CD4-positive, alpha-beta T cell treated with Interleukin-4 for 4 hours (primary cell): ENCODE measurements at regions not wholly inside any gene's neighbourhood (a gene's known extent, or its start where the extent isn't known, plus 50 kb on each side); places are given as distances from the start of the nearest gene placed in this dataset.
"Not testable (repeated sequence)": the region's sequence is repeated elsewhere in the genome, so short reads cannot be mapped to it uniquely, and the experiment has no call there.

Experiments used
- DNase-seq: peaks from one replicate; pipeline ENCODE4 v3.0.0-alpha.2; 2020

GRCh38 chr16:88248761-88249160 is 134.0 kb upstream of the ZNF469 start:
- DNase-seq: not testable (repeated sequence)

GRCh38 chr16:88250381-88250780 is 132.4 kb upstream of the ZNF469 start:
- not testable (repeated sequence) for DNase-seq

DNA sequence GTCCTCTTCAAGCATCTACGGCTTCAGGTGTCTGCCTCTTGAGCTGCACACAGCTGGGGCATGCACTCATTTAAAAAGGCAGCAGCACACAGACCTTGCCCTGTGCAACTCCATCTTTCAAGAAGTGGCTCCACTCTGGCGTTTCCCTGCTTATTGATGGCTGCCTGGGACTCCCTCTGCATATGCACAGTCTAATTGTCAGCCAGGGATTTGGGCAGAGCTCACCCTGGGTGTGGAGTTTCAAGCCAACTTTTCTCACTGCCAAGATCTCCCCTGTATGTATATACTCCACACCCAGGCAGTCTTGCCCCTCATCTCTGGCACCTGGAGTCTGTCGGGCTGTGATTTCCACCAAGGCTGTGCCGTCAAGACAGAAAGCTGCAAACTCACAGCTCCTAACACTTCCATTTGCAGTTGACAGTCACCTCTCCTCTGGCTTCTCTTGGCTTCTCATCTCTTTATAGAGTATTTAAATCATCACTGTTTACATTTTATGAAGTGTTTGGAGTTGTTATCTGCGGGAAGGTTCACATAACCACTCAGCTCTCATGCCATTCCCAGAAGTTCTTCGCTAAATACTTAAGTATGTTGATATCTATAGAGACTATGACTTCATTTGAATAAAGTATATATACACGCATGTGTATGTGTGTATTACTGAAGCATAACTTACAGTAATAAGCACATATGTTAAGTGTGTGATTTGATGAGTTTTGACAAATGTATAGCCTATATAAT is 130.5 kb upstream of the ZNF469 start:
- not testable (repeated sequence) for DNase-seq

- DNase-seq: not testable (repeated sequence)
Observed at GRCh38 chr16:88258141-88258540, 124.6 kb upstream of the ZNF469 start.

GRCh38 chr16:88258764-88259525 is 123.8 kb upstream of the ZNF469 start:
- not testable (repeated sequence) for DNase-seq

DNA sequence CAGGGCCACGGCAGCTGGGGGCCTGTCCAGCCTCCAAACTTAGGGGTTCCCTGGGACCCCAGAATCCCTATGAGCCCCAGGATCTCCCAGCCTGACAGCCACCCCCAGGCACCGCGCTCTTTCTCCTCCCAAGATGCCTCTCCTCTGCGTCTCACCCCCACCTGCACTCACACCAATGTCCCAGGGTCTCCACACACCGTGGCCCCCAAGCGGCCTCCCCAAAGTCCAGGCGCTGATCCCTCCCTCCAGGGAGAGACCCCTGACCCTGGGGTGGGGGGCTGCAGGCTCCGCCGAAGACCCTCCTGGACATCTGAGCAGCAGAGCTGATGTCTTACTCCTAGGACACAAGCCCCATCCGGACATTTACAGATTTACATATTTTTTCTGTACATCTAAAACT is 123.2 kb upstream of the ZNF469 start:
- DNase-seq: not testable (repeated sequence)

GRCh38 chr16:88260146-88260545 is 122.6 kb upstream of the ZNF469 start:
- DNase-seq: not testable (repeated sequence)

DNA sequence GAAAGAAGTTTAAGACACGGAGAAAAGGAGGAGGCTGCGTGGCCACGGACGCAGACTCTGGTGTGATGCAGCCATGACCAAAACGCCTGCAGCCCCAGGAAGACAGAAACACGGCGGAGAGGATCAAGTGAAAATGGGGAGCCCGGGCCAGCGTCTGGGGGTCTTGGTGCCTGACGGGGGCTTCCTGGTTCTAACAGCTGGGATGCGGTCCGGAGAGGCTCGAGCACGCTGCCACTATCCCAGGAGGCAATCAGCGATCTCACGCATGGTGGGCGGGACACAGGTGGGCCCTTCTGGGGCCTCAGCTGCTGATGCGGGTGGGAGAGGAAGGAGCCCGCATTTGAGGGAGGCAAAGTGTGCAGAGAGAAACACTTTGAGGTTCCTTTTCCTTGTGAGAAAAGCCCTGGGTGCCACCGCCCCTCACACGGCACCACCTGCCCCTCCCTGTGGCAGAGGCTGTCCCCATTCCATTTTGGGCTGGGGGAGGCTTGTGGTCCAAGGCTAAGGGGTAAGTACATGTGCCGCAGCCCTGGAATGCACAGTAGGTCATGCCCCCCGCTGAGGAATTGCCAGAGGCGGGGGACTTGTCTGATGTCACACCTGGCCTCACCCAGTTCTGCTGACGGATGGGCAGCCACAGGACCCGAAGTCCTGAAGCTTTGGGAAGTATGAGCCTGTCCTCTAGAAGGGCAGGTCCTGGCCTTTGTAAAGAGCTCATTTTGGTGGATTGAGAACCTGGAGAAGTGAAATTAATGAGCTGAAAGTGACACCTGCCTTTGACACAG is 121.7 kb upstream of the ZNF469 start:
- DNase-seq: not testable (repeated sequence)

- not testable (repeated sequence) for DNase-seq
Observed at GRCh38 chr16:88261814-88262605, 120.7 kb upstream of the ZNF469 start.

DNA sequence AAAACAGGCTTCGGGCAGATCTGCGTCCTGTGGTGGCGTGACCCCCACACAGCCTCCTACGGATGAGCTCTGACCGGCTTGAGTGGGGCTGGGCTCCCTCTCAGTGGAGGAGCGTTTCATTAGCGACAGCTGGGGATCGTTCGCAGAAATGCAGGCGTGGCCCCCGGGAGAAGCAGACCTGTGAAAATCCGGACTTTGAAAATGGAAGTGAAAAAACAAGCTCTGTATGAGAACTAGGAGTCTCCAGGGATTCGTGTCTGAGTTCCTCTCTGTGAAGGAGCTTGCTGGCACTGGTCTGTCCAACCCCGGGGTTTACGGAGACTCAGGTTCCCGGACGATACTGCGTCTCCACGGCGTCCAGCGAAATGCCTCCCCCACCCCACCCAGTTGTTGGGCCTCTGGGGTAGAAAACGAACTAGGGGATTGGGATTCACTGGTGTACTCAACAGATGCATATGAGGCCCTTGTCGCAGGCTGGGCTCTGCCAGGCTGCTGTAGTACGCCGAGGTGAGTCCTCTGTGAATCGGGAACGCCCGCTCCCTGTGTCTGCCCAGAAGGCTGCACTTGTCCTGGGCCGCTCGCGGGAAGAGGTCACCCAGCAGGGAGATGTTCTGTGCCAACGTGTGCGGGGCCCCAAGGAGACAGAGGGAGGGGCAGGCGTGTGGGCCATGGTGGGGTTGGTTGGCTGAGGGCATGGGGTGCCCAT is 119.7 kb upstream of the ZNF469 start:
- DNase-seq: not testable (repeated sequence)

GRCh38 chr16:88263681-88264287 is 119.0 kb upstream of the ZNF469 start:
- DNase-seq: not testable (repeated sequence)

GRCh38 chr16:88264641-88265285 is 118.0 kb upstream of the ZNF469 start:
- DNase-seq: peak; percentile 40

DNA sequence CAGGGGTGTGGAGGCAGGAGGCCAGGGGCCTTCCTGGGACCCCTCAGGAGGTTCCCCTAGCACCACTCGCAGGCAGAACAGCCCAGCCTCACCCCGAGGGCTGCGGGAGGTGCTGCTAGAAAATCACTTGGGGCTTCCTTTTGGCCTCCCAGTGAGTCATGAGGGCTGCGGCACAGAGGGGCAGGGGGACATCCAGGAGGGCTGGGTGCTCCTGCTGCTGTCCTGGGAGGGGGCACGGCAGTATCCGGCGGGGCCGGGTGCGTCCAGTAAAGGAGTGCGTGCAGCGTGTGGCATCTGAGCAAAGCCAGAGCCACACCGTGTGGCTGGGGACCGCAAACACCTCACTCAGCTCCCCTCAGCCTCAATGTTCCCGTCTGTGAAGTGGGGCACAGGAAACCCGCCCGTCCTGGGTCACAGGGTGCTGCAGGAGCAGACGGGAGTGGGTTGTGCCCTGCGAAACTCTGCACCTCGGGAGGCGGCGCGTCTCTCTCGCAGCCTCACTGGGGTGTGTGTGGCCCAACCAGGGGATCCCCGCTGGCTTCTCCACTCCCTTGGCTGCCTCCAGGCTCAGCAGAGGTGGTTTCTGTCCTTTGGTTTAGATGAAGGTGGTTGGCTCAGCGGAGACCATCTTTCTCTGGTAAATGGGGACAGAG is 117.3 kb upstream of the ZNF469 start:
- DNase-seq: peak; percentile 32

GRCh38 chr16:88266036-88266435 is 116.7 kb upstream of the ZNF469 start:
- not testable (repeated sequence) for DNase-seq

GRCh38 chr16:88266935-88267551 is 115.7 kb upstream of the ZNF469 start:
- DNase-seq: not testable (repeated sequence)

DNA sequence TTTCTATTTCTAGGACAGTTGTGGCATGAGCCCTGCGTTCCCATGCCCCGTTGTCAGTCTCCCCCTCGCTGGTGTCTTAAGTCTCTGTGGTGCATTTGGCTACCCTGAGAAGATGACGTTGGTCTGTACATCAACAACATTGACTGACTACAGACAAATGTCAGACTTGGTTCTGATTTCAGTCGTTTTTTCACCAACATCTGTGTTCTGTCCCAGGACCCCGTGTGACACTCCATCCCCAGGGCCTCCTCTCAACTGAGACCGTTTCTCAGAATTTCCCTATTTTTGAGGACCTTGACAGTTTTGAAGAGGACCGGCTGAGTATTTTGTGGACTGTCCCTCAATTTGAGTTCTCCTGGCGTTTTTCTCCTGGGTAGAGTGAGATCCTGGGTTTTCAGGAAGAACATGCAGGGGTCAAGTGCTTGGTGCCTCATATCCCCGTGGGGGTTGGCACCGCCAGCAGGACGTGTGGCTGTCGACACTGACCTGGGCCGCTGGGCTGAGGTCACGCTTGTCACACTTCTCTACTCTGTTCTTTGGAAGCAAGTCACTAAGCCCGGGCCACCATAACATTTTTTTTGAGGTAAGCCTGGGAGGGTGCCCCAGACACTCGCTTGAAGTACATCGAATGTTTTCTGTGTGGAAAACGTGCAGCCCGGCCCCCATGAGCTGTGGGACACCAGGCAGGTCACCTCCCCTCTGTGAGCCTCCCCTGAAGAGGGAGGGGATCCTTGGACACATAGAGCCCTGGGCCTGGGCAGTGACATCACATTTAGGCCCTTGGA is 114.4 kb upstream of the ZNF469 start:
- not testable (repeated sequence) for DNase-seq

GRCh38 chr16:88270171-88270790 is 112.5 kb upstream of the ZNF469 start:
- not testable (repeated sequence) for DNase-seq

DNA sequence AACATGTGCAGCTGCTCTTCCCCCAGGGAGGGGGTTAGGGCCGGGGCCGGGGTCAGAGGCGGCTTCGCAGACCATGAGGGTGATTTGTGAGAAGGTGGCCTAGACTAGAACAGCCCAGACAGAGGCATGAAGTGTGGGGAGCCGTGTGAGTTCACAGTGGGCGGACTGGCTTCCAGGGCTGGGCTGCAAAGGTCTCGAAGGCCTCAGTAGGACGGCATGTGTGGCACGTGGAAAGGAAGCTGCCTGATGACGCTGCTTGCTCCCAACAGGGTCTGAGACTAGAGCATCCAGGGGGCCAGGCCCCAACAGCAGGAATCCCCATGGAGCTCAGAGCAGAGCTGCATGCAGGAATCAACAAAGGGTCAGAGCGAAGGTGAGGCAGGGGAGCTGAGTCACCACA is 111.5 kb upstream of the ZNF469 start:
- DNase-seq: not testable (repeated sequence)
